ENCODE measurements at regions not wholly inside any gene's neighbourhood (a gene's known extent, or its start where the extent isn't known, plus 50 kb on each side); places are given as distances from the start of the nearest gene placed in this dataset.
"Not testable (repeated sequence)": the region's sequence is repeated elsewhere in the genome, so short reads cannot be mapped to it uniquely, and the experiment has no call there.

- peak; percentile 58 for DNase-seq (ENCODE audit: low read depth)
Measured at GRCh38 chr13:82963226-82964099, 918.8 kb downstream of the SLITRK1 start.

DNA sequence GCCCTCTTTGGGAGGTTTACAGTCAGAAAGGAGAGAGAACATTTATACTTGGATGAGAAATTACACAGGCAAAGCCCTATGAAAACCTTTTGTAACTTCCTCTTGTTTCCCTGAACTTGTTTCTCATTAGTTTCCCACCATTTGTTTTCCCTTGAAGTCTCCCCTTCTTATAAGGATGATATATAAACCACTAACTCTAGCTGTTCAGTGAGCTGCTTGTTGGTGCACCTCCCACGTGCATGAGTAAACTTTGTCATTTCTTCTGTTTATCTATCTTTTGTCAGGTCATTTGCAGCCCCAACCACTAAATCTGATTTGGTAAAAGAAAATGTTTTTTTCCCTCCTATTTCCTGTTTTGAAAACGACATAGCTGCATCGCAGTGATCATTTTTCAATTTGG, 919.9 kb downstream of the SLITRK1 start:
- peak; percentile 5 for DNase-seq (ENCODE audit: low read depth)

DNA sequence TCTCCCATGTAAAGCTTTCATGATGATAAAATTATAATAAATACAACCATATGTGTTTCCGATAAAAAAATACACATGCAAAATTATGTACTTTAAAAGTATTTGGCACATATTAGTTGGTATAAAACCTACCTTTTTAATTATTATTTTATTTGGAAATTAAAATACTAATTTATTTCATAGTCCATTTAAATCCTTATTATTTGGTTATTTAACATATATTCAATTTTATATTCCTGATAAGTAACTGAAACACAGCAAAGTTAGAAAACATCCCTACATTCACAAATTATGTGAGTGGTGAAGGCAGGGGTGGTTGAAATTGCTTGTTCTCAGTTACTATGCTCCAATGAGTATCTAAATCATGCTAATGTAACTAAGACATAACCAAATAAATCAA, 920.5 kb downstream of the SLITRK1 start:
- no peak for DNase-seq (ENCODE audit: low read depth)

GRCh38 chr13:82952336-82952735, 929.9 kb downstream of the SLITRK1 start:
- DNase-seq (ENCODE audit: low read depth), result not testable (repeated sequence)

- DNase-seq (ENCODE audit: low read depth), result peak; percentile 2
Measured at GRCh38 chr13:82947683-82948082, 934.6 kb downstream of the SLITRK1 start.

DNA sequence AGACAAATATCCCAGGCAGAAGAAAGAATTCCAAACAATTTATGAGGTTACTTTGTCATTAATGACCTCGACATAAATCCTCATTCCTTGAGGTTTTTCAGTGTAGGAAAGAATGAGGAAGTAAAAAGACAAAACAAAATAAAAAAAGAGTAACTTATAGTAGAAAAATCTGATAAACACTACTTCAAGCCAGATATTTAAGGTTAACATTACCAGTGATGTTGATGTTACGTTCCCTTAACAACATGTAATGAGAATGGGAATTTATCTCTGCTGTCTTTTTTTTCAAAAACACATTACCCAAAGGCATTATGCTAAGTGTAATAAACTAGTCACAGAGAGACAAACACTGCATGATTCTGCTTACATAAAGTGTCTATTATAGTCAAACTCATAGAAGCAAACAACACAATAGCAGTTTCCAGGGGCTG, 935.1 kb downstream of the SLITRK1 start:
- DNase-seq (ENCODE audit: low read depth), result peak; percentile 59

DNA sequence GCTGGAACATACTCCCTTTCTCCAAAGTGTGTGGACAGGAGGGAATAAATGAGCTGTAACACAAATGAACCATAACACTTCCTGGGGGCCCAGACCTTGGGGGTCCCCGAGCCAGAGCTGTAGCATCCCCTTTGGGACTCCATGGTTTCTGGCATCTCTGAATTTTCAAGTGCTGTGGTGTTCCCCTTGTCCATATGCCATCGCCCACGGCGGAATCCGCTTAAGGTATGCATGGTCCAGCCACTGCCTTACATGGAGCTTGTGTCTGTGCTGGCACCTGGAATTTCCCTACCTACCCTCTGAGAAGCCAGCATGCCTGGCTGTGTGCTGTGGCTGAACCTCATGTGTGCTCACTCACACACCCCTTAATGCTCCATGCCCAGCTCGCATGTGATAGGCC, 943.6 kb downstream of the SLITRK1 start:
- no peak for DNase-seq (ENCODE audit: low read depth)

- no peak for DNase-seq (ENCODE audit: low read depth)
Measured at GRCh38 chr13:82934000-82934399, 948.3 kb downstream of the SLITRK1 start.

- DNase-seq (ENCODE audit: low read depth), result no peak
Measured at GRCh38 chr13:82925114-82925513, 957.2 kb downstream of the SLITRK1 start.

- no peak for DNase-seq (ENCODE audit: low read depth)
Measured at GRCh38 chr13:82917984-82918383, 964.3 kb downstream of the SLITRK1 start.

DNA sequence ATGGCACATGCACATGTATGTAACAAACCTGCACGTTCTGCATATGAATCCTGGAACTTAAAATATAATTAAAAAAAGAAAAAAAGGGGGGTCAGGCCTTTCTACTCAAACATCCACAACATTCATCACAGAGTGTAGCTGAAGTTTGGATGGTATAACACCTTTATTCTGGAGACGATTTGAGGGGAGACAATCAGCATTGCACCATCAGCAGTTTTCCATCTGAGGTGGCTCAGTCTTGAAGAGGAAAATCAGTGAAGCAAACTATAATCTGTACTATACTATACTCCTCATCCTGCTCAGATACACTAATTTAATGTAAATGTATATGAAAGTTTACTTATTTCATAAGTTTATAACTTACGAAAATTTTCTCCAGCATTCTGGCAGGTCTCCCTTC, 969.7 kb downstream of the SLITRK1 start:
- no peak for DNase-seq (ENCODE audit: low read depth)

GRCh38 chr13:82905071-82905470, 977.2 kb downstream of the SLITRK1 start:
- DNase-seq (ENCODE audit: low read depth), result no peak

- no peak for DNase-seq (ENCODE audit: low read depth)
Measured at GRCh38 chr13:82900453-82900852, 981.8 kb downstream of the SLITRK1 start.

GRCh38 chr13:82898586-82898985, 983.7 kb downstream of the SLITRK1 start:
- DNase-seq (ENCODE audit: low read depth), result no peak

DNA sequence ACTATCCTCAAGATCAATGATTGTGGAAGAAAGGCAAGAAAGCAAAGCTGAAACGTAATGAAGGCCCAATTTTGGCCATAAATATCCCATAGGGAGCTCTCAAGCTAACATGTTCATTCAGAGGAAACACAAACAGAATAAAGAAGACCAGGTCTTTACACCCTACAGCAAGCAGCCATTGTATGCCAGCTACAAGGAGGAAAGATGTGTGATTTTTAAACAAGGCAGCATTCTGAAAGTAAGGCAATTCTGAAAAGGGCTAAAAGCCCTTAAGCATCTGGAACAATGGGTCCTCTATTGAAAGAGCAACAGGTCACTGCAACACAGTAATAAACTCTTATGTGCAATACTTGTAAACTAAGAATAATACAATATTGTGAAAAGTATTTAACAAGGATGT, 1002.4 kb downstream of the SLITRK1 start:
- DNase-seq (ENCODE audit: low read depth), result no peak

DNA sequence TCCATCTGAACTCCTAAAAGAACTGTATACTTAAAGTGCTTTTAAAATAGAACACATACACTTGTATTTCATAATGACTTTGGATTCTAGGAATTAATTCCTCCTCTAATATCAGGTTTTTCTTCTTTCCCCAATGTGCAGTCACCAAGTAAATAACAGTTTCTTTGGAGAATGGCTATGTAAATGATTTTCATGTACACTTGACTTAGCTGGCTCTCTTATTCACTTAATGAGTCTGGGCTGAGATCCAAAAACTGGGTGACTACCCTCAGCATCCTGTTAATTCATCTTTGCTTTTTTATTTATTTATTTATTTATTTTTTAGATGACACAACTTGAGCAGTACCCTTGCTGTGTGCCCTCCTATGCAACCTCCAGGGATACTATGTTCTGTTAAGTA, 1003.7 kb downstream of the SLITRK1 start:
- peak; percentile 69 for DNase-seq (ENCODE audit: low read depth)

- no peak for DNase-seq (ENCODE audit: low read depth)
Measured at GRCh38 chr13:82867284-82867683, 1015.0 kb downstream of the SLITRK1 start.

- no peak for DNase-seq (ENCODE audit: low read depth)
Measured at GRCh38 chr13:82850644-82851043, 1031.6 kb downstream of the SLITRK1 start.

- DNase-seq (ENCODE audit: low read depth), result no peak
Measured at GRCh38 chr13:82848766-82849165, 1033.5 kb downstream of the SLITRK1 start.

DNA sequence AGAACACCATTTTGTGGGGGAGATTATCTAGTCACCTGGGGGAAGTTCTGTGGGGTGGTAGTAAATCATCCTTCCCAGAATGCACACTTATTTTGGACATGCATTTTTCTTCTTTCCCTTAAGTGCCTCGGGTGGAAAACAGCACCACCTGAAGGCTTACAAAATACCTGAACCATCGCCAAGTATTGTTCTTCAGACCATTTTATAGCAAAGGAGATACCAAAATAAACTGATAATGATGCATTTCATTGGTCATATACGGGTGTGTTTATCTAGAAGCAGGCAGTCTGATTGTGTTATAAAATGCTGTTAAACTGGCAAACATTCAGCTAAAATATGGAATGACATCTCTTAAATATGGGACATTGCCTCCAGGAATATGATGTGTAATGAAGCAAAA, 1034.7 kb downstream of the SLITRK1 start:
- DNase-seq (ENCODE audit: low read depth), result no peak

DNA sequence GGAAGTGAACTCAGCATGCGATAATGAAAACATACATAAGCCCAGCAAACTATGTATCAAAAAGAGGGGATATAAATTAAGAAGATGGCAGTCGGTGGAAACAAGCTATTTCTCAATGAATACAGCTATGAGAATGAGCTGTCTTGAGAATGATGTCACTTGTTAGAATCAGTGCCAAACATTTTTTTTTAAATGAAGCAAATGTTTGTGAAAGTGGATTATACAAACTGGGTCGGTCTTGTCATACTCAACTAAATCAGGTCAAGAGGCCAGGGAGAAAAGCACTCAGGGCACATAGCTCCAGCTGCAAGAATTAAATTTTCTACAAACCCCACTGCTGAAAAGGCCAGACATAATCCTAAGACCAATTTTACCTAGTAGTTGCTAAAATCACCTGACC, 1048.4 kb downstream of the SLITRK1 start:
- DNase-seq (ENCODE audit: low read depth), result peak; percentile 42

DNA sequence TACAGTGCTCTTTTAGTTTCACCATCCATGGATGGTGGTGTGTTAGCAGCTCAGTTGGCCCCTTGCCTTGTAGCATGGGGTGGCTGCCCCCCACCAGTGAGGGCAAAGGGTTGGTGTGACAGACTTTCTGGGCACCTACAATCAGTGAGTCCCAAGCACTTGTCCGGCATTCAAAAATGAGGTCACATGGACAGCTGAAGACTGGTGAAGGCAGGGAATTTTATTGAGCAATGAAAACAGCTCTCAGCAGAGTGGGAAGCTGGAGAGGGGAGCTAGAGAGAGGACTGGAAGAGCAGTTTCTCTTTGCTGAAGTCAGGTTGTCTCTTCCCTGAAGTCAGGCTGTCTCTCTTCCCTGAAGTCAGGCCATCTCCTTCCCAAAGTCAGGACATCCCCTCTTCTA, 1053.2 kb downstream of the SLITRK1 start:
- no peak for DNase-seq (ENCODE audit: low read depth)

DNA sequence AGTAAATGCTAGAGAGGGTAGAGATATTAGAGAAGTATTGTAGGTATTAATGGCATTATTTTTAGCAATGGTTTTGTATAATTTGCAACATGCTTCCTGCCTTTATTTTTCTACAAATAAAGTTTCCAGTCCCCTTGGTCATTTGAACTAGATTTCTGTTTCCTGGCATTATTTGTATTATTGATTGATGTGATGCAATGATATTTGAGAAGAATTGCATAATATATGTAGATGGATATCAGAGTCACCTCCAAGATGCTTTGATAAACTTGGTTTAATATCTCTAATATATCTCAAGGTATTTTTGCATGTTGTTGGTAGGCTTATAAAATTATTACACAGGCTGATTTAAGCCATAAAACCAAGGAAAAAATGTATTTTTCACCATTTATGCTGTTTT, 1054.5 kb downstream of the SLITRK1 start:
- no peak for DNase-seq (ENCODE audit: low read depth)

- no peak for DNase-seq (ENCODE audit: low read depth)
Measured at GRCh38 chr13:82822935-82823334, 1059.3 kb downstream of the SLITRK1 start.
